HEK293T (cell line): ENCODE measurements at regions not wholly inside any gene's neighbourhood (a gene's known extent, or its start where the extent isn't known, plus 50 kb on each side); places are given as distances from the start of the nearest gene placed in this dataset.
"Not testable (repeated sequence)": the region's sequence is repeated elsewhere in the genome, so short reads cannot be mapped to it uniquely, and the experiment has no call there.

Source experiments
- CTCF ChIA-PET: fragments of 350-600 bp; formaldehyde crosslinking; extraction: SDS; loops from one replicate; lab custom pipeline; 2021; ENCODE audit warnings: antibody characterized with exemption, inconsistent platforms; lab: Yijun Ruan, JAX
- POLR2A ChIA-PET: fragments of 350-600 bp; formaldehyde crosslinking; extraction: SDS; loops from one replicate; lab custom pipeline; 2020; ENCODE audit warnings: antibody characterized with exemption, inconsistent platforms; lab: Yijun Ruan, JAX
- DNase-seq: peaks from one replicate; pipeline ENCODE4 v3.0.0; 2012; ENCODE audit warnings: mixed read lengths; ENCODE audit errors: extremely low spot score
- ARNT ChIP-seq: fragments of 450-650 bp; IDR thresholded peaks from 2 replicates; pipeline ENCODE4 v1.6.1; 2017; ENCODE audit warnings: mild to moderate bottlenecking
- BHLHE40 ChIP-seq: fragments of 450-650 bp; IDR thresholded peaks from 2 replicates; pipeline ENCODE4 v1.6.1; 2016; ENCODE audit warnings: mild to moderate bottlenecking, moderate library complexity, borderline replicate concordance
- CTBP1 ChIP-seq: fragments of 450-650 bp; IDR thresholded peaks from 2 replicates; pipeline ENCODE4 v1.6.1; 2016; ENCODE audit warnings: borderline replicate concordance
- ELF4 ChIP-seq: fragments of 450-650 bp; IDR thresholded peaks from 2 replicates; pipeline ENCODE4 v1.6.1; 2017; ENCODE audit warnings: antibody characterized with exemption
- FOXA1 ChIP-seq: fragments of 450-650 bp; IDR thresholded peaks from 2 replicates; pipeline ENCODE4 v1.6.1; 2016; ENCODE audit warnings: mild to moderate bottlenecking
- FOXK2 ChIP-seq: fragments of 450-650 bp; IDR thresholded peaks from 2 replicates; pipeline ENCODE4 v1.6.1; 2016; ENCODE audit warnings: mild to moderate bottlenecking
- FOXM1 ChIP-seq: fragments of 450-650 bp; IDR thresholded peaks from 2 replicates; pipeline ENCODE4 v1.6.1; 2017; ENCODE audit warnings: mild to moderate bottlenecking, borderline replicate concordance
- HDGF ChIP-seq: fragments of 450-650 bp; IDR thresholded peaks from 2 replicates; pipeline ENCODE4 v1.6.1; 2017; ENCODE audit warnings: antibody characterized with exemption, borderline replicate concordance
- L3MBTL2 ChIP-seq: fragments of 450-650 bp; conservative IDR thresholded peaks from 2 replicates; pipeline ENCODE4 v1.6.1; 2016; ENCODE audit warnings: mild to moderate bottlenecking
- LEF1 ChIP-seq: fragments of 450-650 bp; IDR thresholded peaks from 2 replicates; pipeline ENCODE4 v1.6.1; 2017; ENCODE audit warnings: mild to moderate bottlenecking, borderline replicate concordance
- NFRKB ChIP-seq: fragments of 450-650 bp; IDR thresholded peaks from 2 replicates; pipeline ENCODE4 v1.6.1; 2016; ENCODE audit warnings: mild to moderate bottlenecking, moderate library complexity
- PKNOX1 ChIP-seq: fragments of 450-650 bp; IDR thresholded peaks from 2 replicates; pipeline ENCODE4 v1.6.1; 2016
- SP1 ChIP-seq: fragments of 450-650 bp; IDR thresholded peaks from 2 replicates; pipeline ENCODE4 v1.6.1; 2017
- SUZ12 ChIP-seq: fragments of 450-650 bp; IDR thresholded peaks from 2 replicates; pipeline ENCODE4 v1.6.1; 2016; ENCODE audit warnings: mild to moderate bottlenecking
- TARDBP ChIP-seq: fragments of 450-650 bp; IDR thresholded peaks from 2 replicates; pipeline ENCODE4 v1.6.1; 2016
- ZNF384 ChIP-seq: fragments of 450-650 bp; IDR thresholded peaks from 2 replicates; pipeline ENCODE4 v1.6.1; 2016

DNA sequence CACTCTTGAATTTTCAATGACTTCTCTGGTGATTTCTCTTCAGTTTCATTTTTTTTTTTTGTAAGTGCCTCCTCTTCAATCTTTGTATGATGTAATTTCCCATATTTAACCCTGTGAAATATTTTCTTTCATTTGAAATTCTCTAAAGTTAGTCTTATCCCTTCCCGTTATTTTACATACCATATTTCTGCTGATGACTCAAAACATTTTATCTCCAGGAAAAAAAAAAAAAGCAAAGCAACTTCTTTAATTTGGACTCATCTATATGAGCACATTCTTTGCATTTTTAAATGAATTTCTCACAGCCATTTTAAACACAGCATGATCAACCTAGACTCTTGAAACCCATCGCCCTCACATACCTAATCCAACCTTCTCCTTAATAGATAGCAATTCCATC is 1831.4 kb downstream of the ARAP2 start:
- ChIA-PET POLR2A (no interaction called here), CTCF (no interaction called here)
- TF ChIP-seq SUZ12 (no peak), ELF4 (no peak), ZNF384 (no peak), CTBP1 (no peak), SP1 (no peak), ARNT (no peak), TARDBP (no peak), LEF1 (no peak), L3MBTL2 (no peak), PKNOX1 (no peak), FOXA1 (no peak), NFRKB (no peak), BHLHE40 (no peak), FOXM1 (no peak)
- no peak for DNase-seq

DNA sequence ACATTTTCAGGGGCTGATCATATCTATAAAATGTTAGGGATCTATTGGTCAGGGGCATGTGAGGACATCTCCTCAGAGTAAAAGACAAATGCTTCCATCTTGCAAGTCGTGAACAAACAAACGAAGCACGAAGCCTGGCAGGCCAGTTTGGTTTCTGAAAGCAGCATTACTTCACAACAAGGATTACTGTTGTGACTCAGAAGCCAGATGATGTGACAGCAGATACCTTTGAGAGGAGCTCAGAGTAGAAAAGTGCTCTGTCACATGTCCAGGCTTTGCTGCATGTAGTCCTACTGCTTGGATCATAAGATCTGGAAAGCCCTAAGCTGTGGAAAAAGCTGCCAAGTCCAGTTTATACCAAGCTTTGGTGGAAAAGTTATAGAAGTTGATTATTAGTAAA is 1827.2 kb downstream of the ARAP2 start:
- ChIA-PET POLR2A (no interaction called here), CTCF (no interaction called here)
- TF ChIP-seq NFRKB (no peak), FOXA1 (no peak), L3MBTL2 (no peak), HDGF (no peak), CTBP1 (no peak), SP1 (no peak), FOXM1 (no peak), ZNF384 (no peak), ARNT (no peak), PKNOX1 (no peak), TARDBP (no peak), FOXK2 (no peak), ELF4 (no peak), LEF1 (no peak), SUZ12 (no peak), BHLHE40 (no peak)
- no peak for DNase-seq

- DNase-seq: no peak
- TF ChIP-seq BHLHE40 (no peak), FOXM1 (no peak), SP1 (no peak), TARDBP (no peak), ARNT (no peak), PKNOX1 (no peak), L3MBTL2 (no peak), LEF1 (no peak), HDGF (no peak), SUZ12 (no peak), CTBP1 (no peak), ZNF384 (no peak)
- POLR2A ChIA-PET: no interaction called here
- CTCF ChIA-PET: no interaction called here
Measured at GRCh38 chr4:34419871-34420270, 1824.4 kb downstream of the ARAP2 start.

- TF ChIP-seq NFRKB: no peak
- TF ChIP-seq TARDBP: no peak
- no peak for TF ChIP-seq FOXA1
- TF ChIP-seq FOXM1: no peak
- no peak for DNase-seq
- POLR2A ChIA-PET: no interaction called here
- CTCF ChIA-PET: no interaction called here
Measured at GRCh38 chr4:34422472-34423175, 1821.7 kb downstream of the ARAP2 start.

- DNase-seq: no peak
- TF ChIP-seq FOXM1: no peak
- TF ChIP-seq BHLHE40: no peak
- no peak for TF ChIP-seq ARNT
- TF ChIP-seq ZNF384: no peak
- no peak for TF ChIP-seq SP1
- ChIA-PET POLR2A (no interaction called here), CTCF (no interaction called here)
Measured at GRCh38 chr4:34432706-34433105, 1811.6 kb downstream of the ARAP2 start.

DNA sequence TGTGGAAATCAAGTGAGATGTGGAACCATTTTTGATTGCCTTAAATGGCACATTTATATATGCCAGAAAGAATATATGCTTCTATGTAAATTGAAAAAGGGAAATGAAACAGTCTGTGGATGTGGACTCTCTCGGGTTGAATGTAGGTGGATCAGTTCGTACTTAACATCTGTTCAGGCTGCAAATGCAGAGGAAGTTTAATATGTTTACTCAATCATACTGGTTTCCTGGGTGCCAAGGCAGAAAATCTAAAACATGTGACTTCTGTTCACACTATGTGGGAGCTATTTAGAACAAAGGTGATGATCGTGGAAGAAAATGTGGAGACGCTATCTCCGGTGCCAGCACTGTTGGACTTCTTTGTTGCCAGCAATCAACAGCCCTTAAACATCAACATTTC is 1809.9 kb downstream of the ARAP2 start:
- DNase-seq, POLR2A ChIA-PET, CTCF ChIA-PET: not testable (repeated sequence)

DNA sequence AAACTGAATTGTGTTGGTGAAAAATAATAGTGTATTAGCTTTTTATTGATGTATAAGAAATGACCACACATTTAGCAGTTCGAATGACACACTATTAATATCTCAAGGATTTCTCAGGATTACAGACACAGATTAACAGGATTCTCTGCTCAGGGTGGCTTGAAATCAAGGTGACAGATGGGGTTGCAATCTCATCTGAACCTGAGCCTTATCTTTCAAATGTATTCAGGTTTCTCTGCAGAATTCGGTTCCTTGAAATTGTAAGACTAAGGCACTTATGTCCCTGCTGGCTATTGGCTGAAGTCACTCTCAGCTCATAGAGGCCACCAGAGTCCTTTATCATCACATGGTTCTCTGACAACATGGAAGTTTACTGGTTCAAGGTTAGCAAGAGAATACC is 1780.1 kb downstream of the ARAP2 start:
- ChIA-PET CTCF (no interaction called here), POLR2A (no interaction called here)
- TF ChIP-seq SP1 (no peak), BHLHE40 (no peak), PKNOX1 (no peak), FOXA1 (no peak), FOXM1 (no peak), HDGF (no peak), LEF1 (no peak), TARDBP (no peak), CTBP1 (no peak), ELF4 (no peak), SUZ12 (no peak), ARNT (no peak), NFRKB (no peak), ZNF384 (no peak), FOXK2 (no peak), L3MBTL2 (no peak)
- no peak for DNase-seq
